ENCODE measurements at regions not wholly inside any gene's neighbourhood (a gene's known extent, or its start where the extent isn't known, plus 50 kb on each side); places are given as distances from the start of the nearest gene placed in this dataset.

DNA sequence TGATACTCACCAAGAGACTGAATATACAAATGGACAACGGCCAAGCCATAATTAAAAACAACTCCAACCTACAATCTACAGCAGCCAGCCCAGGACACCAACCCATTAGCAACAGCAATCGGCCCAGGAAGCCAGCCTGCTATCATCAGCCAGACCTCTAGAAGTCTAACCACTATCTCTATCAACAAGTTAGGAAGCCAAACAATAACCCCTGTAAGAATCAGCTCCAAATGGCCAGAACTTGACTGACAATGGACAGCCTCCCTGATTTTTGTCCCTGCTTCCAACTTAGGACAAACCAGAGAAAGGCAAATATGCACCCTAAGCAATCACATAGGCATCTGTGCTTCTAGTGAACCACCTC lies 511.8 kb upstream of the JARID2 start:
- Histone ChIP-seq H3K4me2 (ENCODE audit: low read length) (no peak overlapping the region), H3K4me3 (ENCODE audit: low read depth, low read length) (no peak overlapping the region), H3K27me3 (ENCODE audit: control insufficient read depth, insufficient read depth, low read length) (no peaks in the 10 kb centered on the region), H3K27ac (no peak overlapping the region), H3K9ac (no peak overlapping the region), H3K4me1 (no peaks in the 10 kb centered on the region), H3K9me3 (ENCODE audit: control insufficient read depth, low read length) (no peaks in the 10 kb centered on the region), H3K79me2 (no peaks in the 10 kb centered on the region), H2AFZ (no peak overlapping the region), H3K36me3 (ENCODE audit: control insufficient read depth, insufficient read depth, low read length) (no peaks in the 10 kb centered on the region)
- TF ChIP-seq, protein P1, sequence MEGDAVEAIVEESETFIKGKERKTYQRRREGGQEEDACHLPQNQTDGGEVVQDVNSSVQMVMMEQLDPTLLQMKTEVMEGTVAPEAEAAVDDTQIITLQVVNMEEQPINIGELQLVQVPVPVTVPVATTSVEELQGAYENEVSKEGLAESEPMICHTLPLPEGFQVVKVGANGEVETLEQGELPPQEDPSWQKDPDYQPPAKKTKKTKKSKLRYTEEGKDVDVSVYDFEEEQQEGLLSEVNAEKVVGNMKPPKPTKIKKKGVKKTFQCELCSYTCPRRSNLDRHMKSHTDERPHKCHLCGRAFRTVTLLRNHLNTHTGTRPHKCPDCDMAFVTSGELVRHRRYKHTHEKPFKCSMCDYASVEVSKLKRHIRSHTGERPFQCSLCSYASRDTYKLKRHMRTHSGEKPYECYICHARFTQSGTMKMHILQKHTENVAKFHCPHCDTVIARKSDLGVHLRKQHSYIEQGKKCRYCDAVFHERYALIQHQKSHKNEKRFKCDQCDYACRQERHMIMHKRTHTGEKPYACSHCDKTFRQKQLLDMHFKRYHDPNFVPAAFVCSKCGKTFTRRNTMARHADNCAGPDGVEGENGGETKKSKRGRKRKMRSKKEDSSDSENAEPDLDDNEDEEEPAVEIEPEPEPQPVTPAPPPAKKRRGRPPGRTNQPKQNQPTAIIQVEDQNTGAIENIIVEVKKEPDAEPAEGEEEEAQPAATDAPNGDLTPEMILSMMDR (IDR thresholded peaks at IDR 0.05) = no peak

DNA sequence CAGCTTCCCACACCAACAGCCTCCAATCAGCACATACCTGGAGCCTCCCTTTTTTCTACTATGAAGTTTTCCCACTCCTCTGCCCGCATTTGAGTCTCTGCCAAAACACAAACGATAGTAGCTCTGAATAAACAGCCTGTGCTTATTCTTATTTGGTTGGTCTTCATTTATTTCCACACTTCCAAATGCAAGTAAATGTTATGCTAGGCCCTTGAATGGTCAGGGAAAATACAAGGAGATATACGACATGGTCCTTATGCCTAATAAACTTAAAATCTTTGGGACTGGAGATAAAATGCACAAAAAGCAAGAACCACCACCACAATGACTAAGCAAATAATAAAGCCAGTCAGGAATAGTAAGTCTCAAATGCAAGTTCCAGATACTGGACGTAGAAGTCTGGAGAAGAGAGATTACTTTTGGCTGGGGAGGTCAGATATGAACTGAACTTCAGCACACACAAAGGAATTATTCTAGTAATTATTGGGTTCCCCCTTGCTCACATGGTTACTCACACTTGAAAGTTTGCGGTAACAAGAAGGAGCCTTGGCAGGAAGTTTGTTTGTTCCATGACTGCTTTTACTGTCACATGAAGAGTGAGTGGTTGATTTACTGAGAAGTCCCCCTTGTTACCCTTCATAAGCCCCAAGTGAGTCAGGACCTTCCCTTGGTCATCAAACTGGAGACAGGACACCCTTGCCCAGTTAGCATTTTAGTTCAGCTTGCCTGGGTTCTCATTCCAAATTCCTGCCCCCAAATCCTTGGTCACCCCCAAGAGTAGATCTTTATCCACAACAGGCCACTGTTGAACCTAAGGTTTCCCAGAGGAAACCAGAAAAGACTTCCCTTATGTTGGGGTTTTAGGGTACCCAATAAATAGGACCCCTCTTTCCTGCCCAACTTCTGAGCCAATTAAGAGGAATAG lies 511.2 kb upstream of the JARID2 start:
- TF ChIP-seq, protein P1 (IDR thresholded peaks at IDR 0.05) = no peak
- no peaks in the 10 kb centered on the region for H3K79me2 ChIP-seq
- no peaks in the 10 kb centered on the region for H3K36me3 ChIP-seq (ENCODE audit: control insufficient read depth, insufficient read depth, low read length)
- no peak overlapping the region for H3K9ac ChIP-seq
- no peaks in the 10 kb centered on the region for H3K27me3 ChIP-seq (ENCODE audit: control insufficient read depth, insufficient read depth, low read length)
- no peaks in the 10 kb centered on the region for H3K9me3 ChIP-seq (ENCODE audit: control insufficient read depth, low read length)
- no peak overlapping the region for H2AFZ ChIP-seq
- no peaks in the 10 kb centered on the region for H3K4me1 ChIP-seq
- no peak overlapping the region for H3K4me2 ChIP-seq (ENCODE audit: low read length)
- no peak overlapping the region for H3K4me3 ChIP-seq (ENCODE audit: low read depth, low read length)
- no peak overlapping the region for H3K27ac ChIP-seq

DNA sequence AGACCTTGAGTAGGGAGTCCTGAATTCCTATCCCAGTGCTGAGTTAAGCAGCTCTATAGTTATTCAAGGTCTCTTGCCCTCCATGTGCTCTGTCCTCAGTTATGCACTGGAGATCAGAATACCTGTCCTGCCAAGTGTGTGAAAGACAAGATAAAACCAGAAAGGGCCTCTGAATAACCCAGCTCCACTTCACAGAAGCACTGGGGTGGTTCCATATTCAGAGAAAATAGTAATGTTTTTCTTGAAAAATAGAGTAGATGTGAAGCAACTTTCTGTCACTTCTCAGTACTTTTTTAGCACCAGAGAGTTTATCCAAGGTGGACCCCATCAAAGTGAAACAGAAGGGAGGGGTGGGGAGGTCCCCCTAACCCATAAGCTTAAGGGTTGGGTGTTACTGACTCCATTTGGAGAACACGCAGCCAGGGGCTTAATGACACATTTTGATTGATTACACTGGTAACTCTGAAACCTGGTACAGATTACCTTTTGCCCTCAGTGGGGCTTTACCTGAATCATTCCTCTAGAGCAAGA lies 509.8 kb upstream of the JARID2 start:
- no peaks in the 10 kb centered on the region for H3K27me3 ChIP-seq (ENCODE audit: control insufficient read depth, insufficient read depth, low read length)
- H3K4me2 ChIP-seq (ENCODE audit: low read length) = no peak overlapping the region
- H3K9ac ChIP-seq = no peak overlapping the region
- TF ChIP-seq, protein P1 (IDR thresholded peaks at IDR 0.05) = no peak
- H3K4me3 ChIP-seq (ENCODE audit: low read depth, low read length) = no peak overlapping the region
- no peaks in the 10 kb centered on the region for H3K9me3 ChIP-seq (ENCODE audit: control insufficient read depth, low read length)
- H3K27ac ChIP-seq = no peak overlapping the region
- H2AFZ ChIP-seq = no peak overlapping the region
- H3K36me3 ChIP-seq (ENCODE audit: control insufficient read depth, insufficient read depth, low read length) = no peaks in the 10 kb centered on the region
- H3K4me1 ChIP-seq = no peaks in the 10 kb centered on the region
- H3K79me2 ChIP-seq = no peaks in the 10 kb centered on the region

DNA sequence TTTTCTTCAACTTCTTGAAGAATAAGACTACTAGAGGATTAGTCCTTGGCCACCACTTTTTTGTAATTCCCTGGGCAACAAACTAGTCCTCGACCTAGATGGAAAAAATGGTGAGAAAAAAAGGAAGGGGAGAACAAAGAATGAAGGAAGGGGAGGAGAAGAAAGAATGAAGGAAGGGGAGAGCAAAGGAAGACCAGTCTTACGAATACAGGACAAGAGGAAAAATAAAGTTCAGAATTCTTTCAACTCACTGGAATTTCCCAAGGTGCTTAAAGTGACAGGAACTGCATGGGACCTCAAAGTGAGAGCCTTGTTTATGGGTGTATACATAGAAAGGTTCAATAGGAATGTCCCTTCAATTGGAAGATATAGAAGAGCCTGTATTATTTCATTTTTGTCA lies 509.3 kb upstream of the JARID2 start:
- H3K27me3 ChIP-seq (ENCODE audit: control insufficient read depth, insufficient read depth, low read length) = no peaks in the 10 kb centered on the region
- TF ChIP-seq, protein P1 (IDR thresholded peaks at IDR 0.05) = no peak
- no peak overlapping the region for H3K9ac ChIP-seq
- H2AFZ ChIP-seq = no peak overlapping the region
- H3K4me2 ChIP-seq (ENCODE audit: low read length) = no peak overlapping the region
- no peaks in the 10 kb centered on the region for H3K36me3 ChIP-seq (ENCODE audit: control insufficient read depth, insufficient read depth, low read length)
- no peak overlapping the region for H3K4me3 ChIP-seq (ENCODE audit: low read depth, low read length)
- no peaks in the 10 kb centered on the region for H3K79me2 ChIP-seq
- H3K9me3 ChIP-seq (ENCODE audit: control insufficient read depth, low read length) = no peaks in the 10 kb centered on the region
- H3K4me1 ChIP-seq = no peaks in the 10 kb centered on the region
- no peak overlapping the region for H3K27ac ChIP-seq

Measured in parathyroid adenoma (tissue), 2 donors.